ENCODE measurements at regions not wholly inside any gene's neighbourhood (a gene's known extent, or its start where the extent isn't known, plus 50 kb on each side); places are given as distances from the start of the nearest gene placed in this dataset.
"Not testable (repeated sequence)": the region's sequence is repeated elsewhere in the genome, so short reads cannot be mapped to it uniquely, and the experiment has no call there.

GRCh38 chr21:28114986-28115385, 877.7 kb downstream of the LTN1 start:
- H3K36me3 ChIP-seq (ENCODE audit: insufficient read depth); H3K79me2 ChIP-seq (replicated peaks; ENCODE audit: insufficient read depth); H3K9me2 ChIP-seq (ENCODE audit: insufficient read depth); H3K4me1 ChIP-seq (ENCODE audit: insufficient read depth); H3K27ac ChIP-seq (ENCODE audit: low read depth); H3K27ac Mint-ChIP-seq; H3K4me1 Mint-ChIP-seq; ATAC-seq; H3K27me3 ChIP-seq (ENCODE audit: insufficient read depth); H4K20me1 ChIP-seq (replicated peaks; ENCODE audit: insufficient read depth); H3F3A ChIP-seq (replicated peaks; ENCODE audit: low read depth); DNase-seq (ENCODE audit: low spot score); H3K4me3 ChIP-seq; H3K4me2 ChIP-seq; H3K27me3 Mint-ChIP-seq (ENCODE audit: insufficient read depth, low read depth, poor library complexity); H3K4me3 Mint-ChIP-seq; H2AFZ ChIP-seq; H3K36me3 Mint-ChIP-seq (ENCODE audit: low read depth); H3K9me3 Mint-ChIP-seq: not testable (repeated sequence)

- Mint-ChIP-seq H3K9me3 (no peaks in the 10 kb centered on the region; the same call in 2 of the 3 replicates), H3K27me3 (ENCODE audit: insufficient read depth, low read depth, poor library complexity) (no peaks in the 10 kb centered on the region), H3K4me3 (no peak overlapping the region), H3K36me3 (ENCODE audit: low read depth) (no peaks in the 10 kb centered on the region), H3K4me1 (no peaks in the 10 kb centered on the region), H3K27ac (no peak overlapping the region)
- H2AFZ ChIP-seq = no peak overlapping the region
- H3K27ac ChIP-seq (ENCODE audit: low read depth) = no peak overlapping the region
- H4K20me1 ChIP-seq (replicated peaks; ENCODE audit: insufficient read depth) = no peaks in the 10 kb centered on the region
- H3K4me1 ChIP-seq (ENCODE audit: insufficient read depth) = no peaks in the 10 kb centered on the region
- no peaks in the 10 kb centered on the region for H3K36me3 ChIP-seq (ENCODE audit: insufficient read depth)
- H3K79me2 ChIP-seq (replicated peaks; ENCODE audit: insufficient read depth) = no peaks in the 10 kb centered on the region
- no peak overlapping the region for H3K4me2 ChIP-seq
- DNase-seq (ENCODE audit: low spot score) = no peak
- ATAC-seq = no peak
- H3K9me2 ChIP-seq (ENCODE audit: insufficient read depth) = no peaks in the 10 kb centered on the region
- H3F3A ChIP-seq (replicated peaks; ENCODE audit: low read depth) = no peaks in the 10 kb centered on the region
- H3K27me3 ChIP-seq (ENCODE audit: insufficient read depth) = no peaks in the 10 kb centered on the region
- H3K4me3 ChIP-seq = no peak overlapping the region
- TF ChIP-seq, protein P1, sequence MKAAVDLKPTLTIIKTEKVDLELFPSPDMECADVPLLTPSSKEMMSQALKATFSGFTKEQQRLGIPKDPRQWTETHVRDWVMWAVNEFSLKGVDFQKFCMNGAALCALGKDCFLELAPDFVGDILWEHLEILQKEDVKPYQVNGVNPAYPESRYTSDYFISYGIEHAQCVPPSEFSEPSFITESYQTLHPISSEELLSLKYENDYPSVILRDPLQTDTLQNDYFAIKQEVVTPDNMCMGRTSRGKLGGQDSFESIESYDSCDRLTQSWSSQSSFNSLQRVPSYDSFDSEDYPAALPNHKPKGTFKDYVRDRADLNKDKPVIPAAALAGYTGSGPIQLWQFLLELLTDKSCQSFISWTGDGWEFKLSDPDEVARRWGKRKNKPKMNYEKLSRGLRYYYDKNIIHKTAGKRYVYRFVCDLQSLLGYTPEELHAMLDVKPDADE (IDR thresholded peaks at IDR 0.05) = no peak
- TF ChIP-seq NANOG (IDR thresholded peaks at IDR 0.05; ENCODE audit: borderline replicate concordance) (no peak), ZNF462 (CRISPR knock-in tag; IDR thresholded peaks at IDR 0.05) (no peak), ZNF114 (CRISPR knock-in tag; IDR thresholded peaks at IDR 0.05) (no peak), EZH2phosphoT487 (IDR thresholded peaks at IDR 0.05; ENCODE audit: unreplicated experiment) (no peak), CREB1 (CRISPR knock-in tag; IDR thresholded peaks at IDR 0.05; ENCODE audit: low read depth) (no peak), REST (IDR thresholded peaks at IDR 0.05; ENCODE audit: unreplicated experiment) (no peak), JUNB (IDR thresholded peaks at IDR 0.05; ENCODE audit: unreplicated experiment) (no peak), EZH2 (IDR thresholded peaks at IDR 0.05; ENCODE audit: low read depth, unreplicated experiment) (no peak), CTCF (conservative IDR thresholded peaks at IDR 0.05; ENCODE audit: low read depth in 2 of 2) (no peak), POLR2AphosphoS5 (IDR thresholded peaks at IDR 0.05; ENCODE audit: low read depth) (no peak)
Observed at GRCh38 chr21:28113718-28114117, 879.0 kb downstream of the LTN1 start.

Data from GM23338 (cell line).